ENCODE measurements at regions not wholly inside any gene's neighbourhood (a gene's known extent, or its start where the extent isn't known, plus 50 kb on each side); places are given as distances from the start of the nearest gene placed in this dataset.

- Histone ChIP-seq H3K27ac (ENCODE audit: low read depth, low read length) (peak overlapping the region; percentile 49), H3K4me3 (ENCODE audit: low read depth, low read length) (peak overlapping the region; percentile 20), H3K79me2 (ENCODE audit: control insufficient read depth, insufficient read depth, low read length, unreplicated experiment) (no peaks in the 10 kb centered on the region), H2AFZ (ENCODE audit: low read length, unreplicated experiment) (peak overlapping the region; percentile 95), H3K27me3 (ENCODE audit: insufficient read depth, low read length) (no peaks in the 10 kb centered on the region), H3K36me3 (ENCODE audit: insufficient read depth, low read length) (no peaks in the 10 kb centered on the region), H3K4me1 (ENCODE audit: control insufficient read depth, insufficient read depth, low read length, unreplicated experiment) (peaks cover 21% of the 10 kb centered on the region)
Measured at GRCh38 chr18:68033466-68033865, 516.9 kb upstream of the DSEL start.

GRCh38 chr18:68024716-68025115, 508.2 kb upstream of the DSEL start:
- H3K27me3 ChIP-seq (ENCODE audit: insufficient read depth, low read length) = no peaks in the 10 kb centered on the region
- H3K36me3 ChIP-seq (ENCODE audit: insufficient read depth, low read length) = no peaks in the 10 kb centered on the region
- H2AFZ ChIP-seq (ENCODE audit: low read length, unreplicated experiment) = peak overlapping the region; percentile 99
- H3K4me3 ChIP-seq (ENCODE audit: low read depth, low read length) = peak overlapping the region; percentile 66
- peaks cover 10% of the 10 kb centered on the region for H3K4me1 ChIP-seq (ENCODE audit: control insufficient read depth, insufficient read depth, low read length, unreplicated experiment)
- H3K27ac ChIP-seq (ENCODE audit: low read depth, low read length) = 0 out of 2 replicates have a peak overlapping the region, but pooled peaks have one; percentile 17
- H3K79me2 ChIP-seq (ENCODE audit: control insufficient read depth, insufficient read depth, low read length, unreplicated experiment) = no peaks in the 10 kb centered on the region

GRCh38 chr18:68017385-68017784, 500.9 kb upstream of the DSEL start:
- no peak overlapping the region for H3K4me3 ChIP-seq (ENCODE audit: low read depth, low read length)
- no peak overlapping the region for H3K27ac ChIP-seq (ENCODE audit: low read depth, low read length)
- H3K36me3 ChIP-seq (ENCODE audit: insufficient read depth, low read length) = no peaks in the 10 kb centered on the region
- H3K4me1 ChIP-seq (ENCODE audit: control insufficient read depth, insufficient read depth, low read length, unreplicated experiment) = no peaks in the 10 kb centered on the region
- H3K27me3 ChIP-seq (ENCODE audit: insufficient read depth, low read length) = no peaks in the 10 kb centered on the region
- H2AFZ ChIP-seq (ENCODE audit: low read length, unreplicated experiment) = no peak overlapping the region
- H3K79me2 ChIP-seq (ENCODE audit: control insufficient read depth, insufficient read depth, low read length, unreplicated experiment) = no peaks in the 10 kb centered on the region

- Histone ChIP-seq H3K79me2 (ENCODE audit: control insufficient read depth, insufficient read depth, low read length, unreplicated experiment) (no peaks in the 10 kb centered on the region), H2AFZ (ENCODE audit: low read length, unreplicated experiment) (no peak overlapping the region), H3K4me1 (ENCODE audit: control insufficient read depth, insufficient read depth, low read length, unreplicated experiment) (no peaks in the 10 kb centered on the region), H3K27me3 (ENCODE audit: insufficient read depth, low read length) (no peaks in the 10 kb centered on the region), H3K36me3 (ENCODE audit: insufficient read depth, low read length) (no peaks in the 10 kb centered on the region), H3K27ac (ENCODE audit: low read depth, low read length) (no peak overlapping the region), H3K4me3 (ENCODE audit: low read depth, low read length) (no peak overlapping the region)
Measured at GRCh38 chr18:67997496-67997895, 481.0 kb upstream of the DSEL start.

GRCh38 chr18:67995769-67996168, 479.2 kb upstream of the DSEL start:
- no peaks in the 10 kb centered on the region for H3K36me3 ChIP-seq (ENCODE audit: insufficient read depth, low read length)
- no peaks in the 10 kb centered on the region for H3K79me2 ChIP-seq (ENCODE audit: control insufficient read depth, insufficient read depth, low read length, unreplicated experiment)
- H3K4me3 ChIP-seq (ENCODE audit: low read depth, low read length) = no peak overlapping the region
- H3K27me3 ChIP-seq (ENCODE audit: insufficient read depth, low read length) = no peaks in the 10 kb centered on the region
- H3K27ac ChIP-seq (ENCODE audit: low read depth, low read length) = no peak overlapping the region
- no peaks in the 10 kb centered on the region for H3K4me1 ChIP-seq (ENCODE audit: control insufficient read depth, insufficient read depth, low read length, unreplicated experiment)
- no peak overlapping the region for H2AFZ ChIP-seq (ENCODE audit: low read length, unreplicated experiment)

GRCh38 chr18:67980241-67980640, 463.7 kb upstream of the DSEL start:
- Histone ChIP-seq H3K4me1 (ENCODE audit: control insufficient read depth, insufficient read depth, low read length, unreplicated experiment) (no peaks in the 10 kb centered on the region), H3K36me3 (ENCODE audit: insufficient read depth, low read length) (no peaks in the 10 kb centered on the region), H2AFZ (ENCODE audit: low read length, unreplicated experiment) (no peak overlapping the region), H3K79me2 (ENCODE audit: control insufficient read depth, insufficient read depth, low read length, unreplicated experiment) (no peaks in the 10 kb centered on the region), H3K27ac (ENCODE audit: low read depth, low read length) (no peak overlapping the region), H3K4me3 (ENCODE audit: low read depth, low read length) (no peak overlapping the region), H3K27me3 (ENCODE audit: insufficient read depth, low read length) (no peaks in the 10 kb centered on the region)

- H3K4me3 ChIP-seq (ENCODE audit: low read depth, low read length) = no peak overlapping the region
- H3K4me1 ChIP-seq (ENCODE audit: control insufficient read depth, insufficient read depth, low read length, unreplicated experiment) = no peaks in the 10 kb centered on the region
- no peaks in the 10 kb centered on the region for H3K79me2 ChIP-seq (ENCODE audit: control insufficient read depth, insufficient read depth, low read length, unreplicated experiment)
- no peak overlapping the region for H3K27ac ChIP-seq (ENCODE audit: low read depth, low read length)
- no peaks in the 10 kb centered on the region for H3K36me3 ChIP-seq (ENCODE audit: insufficient read depth, low read length)
- no peak overlapping the region for H2AFZ ChIP-seq (ENCODE audit: low read length, unreplicated experiment)
- H3K27me3 ChIP-seq (ENCODE audit: insufficient read depth, low read length) = no peaks in the 10 kb centered on the region
Measured at GRCh38 chr18:67977067-67977616, 460.6 kb upstream of the DSEL start.

- H3K27me3 ChIP-seq (ENCODE audit: insufficient read depth, low read length) = no peaks in the 10 kb centered on the region
- no peak overlapping the region for H3K27ac ChIP-seq (ENCODE audit: low read depth, low read length)
- H2AFZ ChIP-seq (ENCODE audit: low read length, unreplicated experiment) = no peak overlapping the region
- H3K36me3 ChIP-seq (ENCODE audit: insufficient read depth, low read length) = no peaks in the 10 kb centered on the region
- no peaks in the 10 kb centered on the region for H3K4me1 ChIP-seq (ENCODE audit: control insufficient read depth, insufficient read depth, low read length, unreplicated experiment)
- H3K4me3 ChIP-seq (ENCODE audit: low read depth, low read length) = no peak overlapping the region
- no peaks in the 10 kb centered on the region for H3K79me2 ChIP-seq (ENCODE audit: control insufficient read depth, insufficient read depth, low read length, unreplicated experiment)
Measured at GRCh38 chr18:67973916-67974315, 457.4 kb upstream of the DSEL start.

- Histone ChIP-seq H3K27me3 (ENCODE audit: insufficient read depth, low read length) (no peaks in the 10 kb centered on the region), H2AFZ (ENCODE audit: low read length, unreplicated experiment) (no peak overlapping the region), H3K4me3 (ENCODE audit: low read depth, low read length) (no peak overlapping the region)
Measured at GRCh38 chr18:67969458-67969857, 452.9 kb upstream of the DSEL start.

GRCh38 chr18:67966224-67966623, 449.7 kb upstream of the DSEL start:
- no peak overlapping the region for H2AFZ ChIP-seq (ENCODE audit: low read length, unreplicated experiment)
- no peaks in the 10 kb centered on the region for H3K4me1 ChIP-seq (ENCODE audit: control insufficient read depth, insufficient read depth, low read length, unreplicated experiment)
- H3K4me3 ChIP-seq (ENCODE audit: low read depth, low read length) = no peak overlapping the region
- H3K79me2 ChIP-seq (ENCODE audit: control insufficient read depth, insufficient read depth, low read length, unreplicated experiment) = no peaks in the 10 kb centered on the region
- H3K27ac ChIP-seq (ENCODE audit: low read depth, low read length) = no peak overlapping the region
- H3K27me3 ChIP-seq (ENCODE audit: insufficient read depth, low read length) = no peaks in the 10 kb centered on the region
- no peaks in the 10 kb centered on the region for H3K36me3 ChIP-seq (ENCODE audit: insufficient read depth, low read length)

More at GRCh38 chr18:67969458-67969857, 452.9 kb upstream of the DSEL start:
- Histone ChIP-seq H3K4me1 (ENCODE audit: control insufficient read depth, insufficient read depth, low read length, unreplicated experiment) (no peaks in the 10 kb centered on the region), H3K27ac (ENCODE audit: low read depth, low read length) (no peak overlapping the region), H3K79me2 (ENCODE audit: control insufficient read depth, insufficient read depth, low read length, unreplicated experiment) (no peaks in the 10 kb centered on the region), H3K36me3 (ENCODE audit: insufficient read depth, low read length) (no peaks in the 10 kb centered on the region)

GRCh38 chr18:67964462-67964861, 447.9 kb upstream of the DSEL start:
- H3K27ac ChIP-seq (ENCODE audit: low read depth, low read length) = no peak overlapping the region
- no peaks in the 10 kb centered on the region for H3K27me3 ChIP-seq (ENCODE audit: insufficient read depth, low read length)
- H3K4me1 ChIP-seq (ENCODE audit: control insufficient read depth, insufficient read depth, low read length, unreplicated experiment) = no peaks in the 10 kb centered on the region
- no peaks in the 10 kb centered on the region for H3K79me2 ChIP-seq (ENCODE audit: control insufficient read depth, insufficient read depth, low read length, unreplicated experiment)
- H3K4me3 ChIP-seq (ENCODE audit: low read depth, low read length) = no peak overlapping the region
- H2AFZ ChIP-seq (ENCODE audit: low read length, unreplicated experiment) = no peak overlapping the region
- no peaks in the 10 kb centered on the region for H3K36me3 ChIP-seq (ENCODE audit: insufficient read depth, low read length)
